Muscle of leg (tissue), 3 donors: ENCODE measurements at regions not wholly inside any gene's neighbourhood (a gene's known extent, or its start where the extent isn't known, plus 50 kb on each side); places are given as distances from the start of the nearest gene placed in this dataset.
A peak's percentile ranks its signal among the peaks of the same experiment; 100 is the strongest.

Source experiments
- DNase-seq: peaks from one replicate; pipeline ENCODE4 v3.0.0; 2013
- H3K27ac ChIP-seq: one replicate; pipeline ENCODE4 v1.5.1; 2013; ENCODE audit warnings: mild to moderate bottlenecking, low read length, control low read depth
- H3K27me3 ChIP-seq: one replicate; pipeline ENCODE4 v1.6.1; 2013; ENCODE audit warnings: low read length; ENCODE audit not compliant: control insufficient read depth, insufficient read depth
- H3K36me3 ChIP-seq: one replicate; pipeline ENCODE4 v1.6.1; 2013; ENCODE audit warnings: low read length; ENCODE audit not compliant: control insufficient read depth, insufficient read depth
- H3K4me1 ChIP-seq: one replicate; pipeline ENCODE4 v1.6.1; 2013; ENCODE audit warnings: low read length; ENCODE audit not compliant: control insufficient read depth, insufficient read depth
- H3K4me3 ChIP-seq: one replicate; pipeline ENCODE4 v1.5.1; 2013; ENCODE audit warnings: low read length, control low read depth
- H3K9me3 ChIP-seq: replicated peaks from 2 replicates; pipeline ENCODE4 v1.6.1; 2013; ENCODE audit warnings: low read depth, low read length; ENCODE audit not compliant: control insufficient read depth
- WGBS: methylation state at CpG from one replicate; pipeline ENCODE4 v1.1.5; 2013; ENCODE audit warnings: missing lambda C conversion rate; ENCODE audit not compliant: insufficient coverage; 5-methylcytosine and 5-hydroxymethylcytosine counted together

DNA sequence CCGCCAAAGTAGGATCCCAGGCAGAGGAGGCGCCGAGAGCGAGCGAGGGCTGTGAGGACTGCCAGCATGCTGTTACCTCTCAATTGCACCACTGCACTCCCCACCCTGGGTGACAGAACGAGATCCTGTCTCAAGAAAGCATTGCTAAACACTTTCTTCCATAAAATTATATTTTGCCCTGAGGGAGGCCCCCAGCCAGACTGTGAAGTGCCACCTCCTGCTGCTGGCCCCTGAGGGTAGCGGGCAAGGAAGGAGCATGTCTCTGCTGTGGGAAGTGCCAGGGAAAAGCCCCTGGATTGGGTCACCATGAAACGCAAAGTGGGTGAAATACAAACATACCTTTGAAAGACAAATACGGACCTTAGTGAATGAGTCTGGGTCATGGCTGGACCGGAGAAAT, 78.0 kb upstream of the AMZ2 start:
- H3K27ac ChIP-seq: no peak overlapping the region
- H3K9me3 ChIP-seq: no peaks in the 10 kb centered on the region
- no peak for DNase-seq
- no peaks in the 10 kb centered on the region for H3K36me3 ChIP-seq
- H3K4me3 ChIP-seq: no peak overlapping the region
- no peaks in the 10 kb centered on the region for H3K4me1 ChIP-seq
- no peaks in the 10 kb centered on the region for H3K27me3 ChIP-seq
- 90% methylated on average over 6 of the region's 10 CpGs for WGBS

DNA sequence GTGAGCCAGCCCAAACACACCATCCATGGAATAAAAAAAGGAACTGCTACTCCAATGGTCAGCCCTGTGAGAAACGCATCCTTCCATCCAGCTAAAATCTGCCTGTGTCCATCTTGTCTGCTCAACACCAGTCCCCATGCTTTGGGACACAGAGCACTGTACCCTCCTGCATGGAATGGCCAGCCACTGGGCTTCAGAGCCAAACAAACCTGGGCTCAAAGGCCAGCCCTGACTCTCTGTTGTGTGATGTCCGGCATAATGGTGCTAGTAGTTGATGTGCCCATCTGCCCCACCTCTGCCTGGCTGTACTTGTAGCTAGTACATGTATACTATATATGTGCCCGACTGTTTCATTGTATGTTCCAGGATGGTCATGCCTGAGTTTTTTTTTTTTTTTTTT, 77.6 kb upstream of the AMZ2 start:
- Histone ChIP-seq H3K4me3 (no peak overlapping the region), H3K4me1 (no peaks in the 10 kb centered on the region), H3K27me3 (no peaks in the 10 kb centered on the region), H3K27ac (no peak overlapping the region), H3K36me3 (no peaks in the 10 kb centered on the region), H3K9me3 (no peaks in the 10 kb centered on the region)
- no peak for DNase-seq
- 89% methylated on average over 1 of the region's 3 CpGs for WGBS

DNA sequence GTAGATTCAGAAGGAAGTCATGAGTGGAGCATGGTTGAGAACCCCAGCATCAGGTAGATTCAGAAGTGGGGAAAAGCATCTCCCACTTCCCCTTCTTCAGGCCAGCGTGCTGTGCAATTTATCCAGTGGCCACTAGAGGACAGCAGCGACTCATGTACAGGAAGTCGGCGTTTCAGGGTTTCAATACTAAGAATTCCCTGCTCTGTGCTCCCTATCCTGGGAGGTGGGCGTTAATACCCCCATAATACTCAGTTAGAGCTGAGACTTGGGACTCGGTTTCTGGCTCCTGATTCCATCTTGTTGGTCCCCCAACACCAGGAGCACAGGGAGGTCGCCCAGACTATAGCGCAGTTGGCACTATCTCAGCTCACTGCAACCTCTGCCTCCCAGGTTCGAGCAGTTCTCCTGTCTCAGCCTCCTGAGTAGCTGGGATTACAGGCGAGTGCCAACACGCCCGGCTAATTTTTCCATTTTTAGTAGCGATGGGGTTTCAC, 75.3 kb upstream of the AMZ2 start:
- no peaks in the 10 kb centered on the region for H3K27me3 ChIP-seq
- H3K27ac ChIP-seq: no peak overlapping the region
- no peaks in the 10 kb centered on the region for H3K36me3 ChIP-seq
- WGBS: 32% methylated on average over 11 of the region's 13 CpGs
- peaks cover 3% of the 10 kb centered on the region for H3K4me1 ChIP-seq
- no peaks in the 10 kb centered on the region for H3K9me3 ChIP-seq
- DNase-seq: peak; percentile 71
- H3K4me3 ChIP-seq: no peak overlapping the region

DNA sequence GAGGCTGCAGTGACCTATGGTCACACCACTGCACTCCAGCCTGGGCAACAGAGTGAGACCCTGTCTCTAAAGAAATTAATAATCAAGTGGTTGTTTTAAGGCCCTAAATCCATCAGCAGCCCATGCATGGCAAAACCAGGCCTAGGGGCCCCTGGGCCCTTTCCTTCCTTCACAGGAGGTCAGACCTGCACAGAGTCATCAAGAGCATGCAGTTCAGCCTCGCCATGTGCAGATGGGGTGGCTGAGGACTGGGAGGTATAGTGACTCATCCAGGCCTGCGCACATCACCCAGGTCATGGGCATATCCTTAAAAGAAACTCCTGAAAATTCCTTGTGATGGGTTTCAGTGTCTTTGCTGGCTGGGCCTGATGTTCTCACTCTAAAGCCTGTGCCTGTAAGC, 72.4 kb upstream of the AMZ2 start:
- Histone ChIP-seq H3K4me1 (peaks cover 3% of the 10 kb centered on the region), H3K4me3 (no peak overlapping the region), H3K36me3 (no peaks in the 10 kb centered on the region), H3K27ac (no peak overlapping the region), H3K9me3 (no peaks in the 10 kb centered on the region), H3K27me3 (no peaks in the 10 kb centered on the region)
- no peak for DNase-seq
- 100% methylated on average over 1 of the region's 2 CpGs for WGBS

GRCh38 chr17:68175905-68176304, 71.9 kb upstream of the AMZ2 start:
- Histone ChIP-seq H3K36me3 (no peaks in the 10 kb centered on the region), H3K27ac (no peak overlapping the region), H3K9me3 (no peaks in the 10 kb centered on the region), H3K4me1 (peaks cover 3% of the 10 kb centered on the region), H3K4me3 (no peak overlapping the region), H3K27me3 (no peaks in the 10 kb centered on the region)
- DNase-seq: no peak
- WGBS: 100% methylated on average over 1 of the region's 3 CpGs

DNA sequence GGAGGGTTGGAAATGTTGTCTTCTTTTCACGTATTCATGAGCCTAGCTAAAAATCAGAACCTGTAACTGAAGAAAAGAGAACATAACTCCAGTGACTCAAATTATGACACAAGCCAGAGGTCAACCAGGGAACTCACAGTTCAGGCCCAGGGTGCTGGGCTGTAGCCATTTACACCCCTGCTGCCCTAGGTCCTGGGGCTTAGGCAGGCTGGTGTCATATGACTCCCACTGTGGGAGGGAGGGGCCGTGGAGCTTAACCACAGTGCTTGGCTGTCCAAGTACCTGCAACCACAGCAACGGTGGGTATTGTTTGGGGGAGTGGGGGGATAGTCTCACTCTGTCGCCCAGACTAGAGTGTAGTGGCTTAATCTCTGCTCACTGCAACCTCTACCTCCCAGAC, 71.1 kb upstream of the AMZ2 start:
- H3K4me3 ChIP-seq: no peak overlapping the region
- DNase-seq: no peak
- no peaks in the 10 kb centered on the region for H3K9me3 ChIP-seq
- no peaks in the 10 kb centered on the region for H3K36me3 ChIP-seq
- H3K27me3 ChIP-seq: no peaks in the 10 kb centered on the region
- peaks cover 3% of the 10 kb centered on the region for H3K4me1 ChIP-seq
- WGBS: no CpG with 5 or more reads among the region's 4 CpGs
- H3K27ac ChIP-seq: no peak overlapping the region

DNA sequence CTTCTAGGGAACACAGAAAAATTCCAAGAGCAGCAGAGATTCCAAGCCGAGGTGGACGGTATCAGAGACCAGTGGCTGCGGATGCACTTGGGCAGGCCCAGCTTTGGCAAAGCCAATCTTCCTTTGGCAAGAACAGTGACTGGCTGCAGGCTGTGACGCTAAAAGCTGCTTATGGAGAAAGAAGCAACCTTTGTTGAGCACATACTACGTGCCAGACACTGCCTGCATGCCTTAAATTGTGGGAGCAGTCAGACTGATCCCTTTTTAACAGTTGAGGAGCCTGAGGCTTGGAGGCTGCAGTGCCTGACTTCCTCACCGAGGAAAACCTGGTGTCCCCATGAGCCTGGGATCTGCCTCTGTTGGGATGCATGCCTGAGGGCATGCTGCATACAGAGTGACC, 69.0 kb upstream of the AMZ2 start:
- H3K27ac ChIP-seq: no peak overlapping the region
- no peaks in the 10 kb centered on the region for H3K36me3 ChIP-seq
- WGBS: 72% methylated on average over 6 of the region's 6 CpGs
- no peak overlapping the region for H3K4me3 ChIP-seq
- no peaks in the 10 kb centered on the region for H3K27me3 ChIP-seq
- peaks cover 9% of the 10 kb centered on the region for H3K4me1 ChIP-seq
- no peak for DNase-seq
- no peaks in the 10 kb centered on the region for H3K9me3 ChIP-seq

DNA sequence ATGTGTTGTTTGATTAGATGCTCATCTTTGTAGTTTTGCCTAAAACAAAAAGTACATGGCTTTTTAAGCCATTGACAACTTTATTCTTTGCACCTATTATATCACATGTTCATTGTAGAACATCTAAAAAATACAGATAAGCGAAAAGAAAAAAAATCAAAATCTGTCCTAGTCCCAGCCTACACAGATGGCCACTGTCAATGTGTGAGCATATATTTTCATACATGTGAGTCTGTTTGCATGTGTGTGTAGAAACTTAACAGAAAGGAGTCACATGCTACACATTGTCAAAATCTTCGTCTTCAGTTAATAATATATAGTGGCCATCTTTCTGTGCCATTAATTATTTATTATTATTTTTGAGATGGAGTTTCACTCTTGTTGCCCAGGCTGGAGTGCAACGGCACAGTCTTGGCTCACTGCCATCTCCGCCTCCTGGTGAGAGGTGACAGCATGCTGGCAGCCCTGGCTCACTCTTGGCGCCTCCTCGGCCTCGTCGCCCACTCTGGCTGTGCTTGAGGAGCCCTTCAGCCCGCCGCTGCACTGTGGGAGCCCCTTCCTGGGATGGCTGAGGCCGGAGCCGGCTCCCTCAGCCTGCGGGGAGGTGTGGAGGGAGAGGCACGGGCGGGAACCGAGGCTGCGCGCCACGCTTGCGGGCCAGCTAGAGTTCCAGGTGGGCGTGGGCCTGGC, 68.5 kb upstream of the AMZ2 start:
- DNase-seq: no peak
- Histone ChIP-seq H3K27ac (no peak overlapping the region), H3K27me3 (no peaks in the 10 kb centered on the region), H3K36me3 (no peaks in the 10 kb centered on the region), H3K4me1 (peaks cover 14% of the 10 kb centered on the region), H3K9me3 (no peaks in the 10 kb centered on the region), H3K4me3 (no peak overlapping the region)
- 94% methylated on average over 11 of the region's 21 CpGs for WGBS

- H3K27me3 ChIP-seq: no peaks in the 10 kb centered on the region
- no peak overlapping the region for H3K27ac ChIP-seq
- no peaks in the 10 kb centered on the region for H3K9me3 ChIP-seq
- WGBS: 97% methylated on average over 28 of the region's 31 CpGs
- no peaks in the 10 kb centered on the region for H3K36me3 ChIP-seq
- no peak for DNase-seq
- H3K4me3 ChIP-seq: no peak overlapping the region
- H3K4me1 ChIP-seq: peaks cover 15% of the 10 kb centered on the region
These were observed 67.9 kb upstream of the AMZ2 start for GRCh38 chr17:68179926-68180285.

DNA sequence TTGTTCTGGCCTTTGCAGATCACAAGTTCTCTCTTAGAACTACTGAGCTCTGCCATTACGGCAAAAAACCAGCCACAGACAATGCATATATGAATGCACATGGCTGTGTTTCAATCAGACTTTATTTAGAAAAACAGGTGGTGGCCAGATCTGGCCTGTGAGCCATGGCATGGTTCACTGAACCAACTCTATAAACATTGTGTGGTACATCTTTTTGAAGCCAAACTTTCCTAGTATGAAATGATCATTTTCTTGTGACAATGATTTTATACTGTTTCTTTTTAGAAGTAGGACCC, 65.9 kb upstream of the AMZ2 start:
- Histone ChIP-seq H3K9me3 (no peaks in the 10 kb centered on the region), H3K4me3 (no peak overlapping the region), H3K27me3 (no peaks in the 10 kb centered on the region), H3K36me3 (no peaks in the 10 kb centered on the region), H3K27ac (no peak overlapping the region), H3K4me1 (peaks cover 12% of the 10 kb centered on the region)
- no CpG with 5 or more reads among the region's 1 CpG for WGBS
- peak; percentile 18 for DNase-seq

DNA sequence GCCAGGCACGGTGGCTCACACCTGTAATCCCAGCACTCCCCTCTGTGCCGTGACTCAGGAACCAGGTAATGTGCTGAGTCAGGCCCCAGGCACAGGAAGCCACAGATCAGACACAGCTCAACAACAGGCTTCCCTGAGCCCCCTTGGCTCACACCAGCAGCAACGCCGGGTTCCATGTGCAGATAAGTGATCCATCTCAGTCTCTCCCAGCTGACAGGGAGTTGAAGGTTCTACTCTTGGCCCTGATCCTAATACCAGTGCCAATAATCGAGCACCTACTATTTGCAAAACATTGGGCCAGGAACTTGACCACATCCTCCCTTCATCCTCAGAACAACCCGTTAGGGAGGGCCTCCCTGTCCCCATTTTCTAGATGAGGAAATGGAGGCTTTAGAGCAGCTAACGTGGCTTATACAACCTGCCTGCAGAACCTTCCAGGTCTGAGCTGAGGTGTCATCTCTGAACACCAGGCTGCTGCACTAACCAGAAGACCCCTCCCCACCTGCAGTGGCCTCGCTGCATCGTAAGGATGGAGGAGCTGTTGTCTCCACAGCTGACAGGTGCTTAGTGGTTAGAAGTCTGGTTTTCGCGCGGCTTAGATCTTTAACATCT, 64.8 kb upstream of the AMZ2 start:
- Histone ChIP-seq H3K4me3 (no peak overlapping the region), H3K9me3 (no peaks in the 10 kb centered on the region)

More for the DNA sequence above, 64.8 kb upstream of the AMZ2 start:
- H3K27me3 ChIP-seq: no peaks in the 10 kb centered on the region
- H3K27ac ChIP-seq: no peak overlapping the region
- DNase-seq: no peak
- H3K4me1 ChIP-seq: peaks cover 12% of the 10 kb centered on the region
- WGBS: 71% methylated on average over 4 of the region's 12 CpGs
- no peaks in the 10 kb centered on the region for H3K36me3 ChIP-seq
